Hematopoietic multipotent progenitor cell treated with erythropoietin and hydrocortisone succinate and interleukin-3 and kit ligand, for 17 days (in vitro differentiated cells): ENCODE measurements at regions not wholly inside any gene's neighbourhood (a gene's known extent, or its start where the extent isn't known, plus 50 kb on each side); places are given as distances from the start of the nearest gene placed in this dataset.
A peak's percentile ranks its signal among the peaks of the same experiment; 100 is the strongest.

Source experiments
- DNase-seq: peaks from one replicate; pipeline ENCODE4 v3.0.0-alpha.2; 2015; ENCODE audit warnings: low spot score

DNA sequence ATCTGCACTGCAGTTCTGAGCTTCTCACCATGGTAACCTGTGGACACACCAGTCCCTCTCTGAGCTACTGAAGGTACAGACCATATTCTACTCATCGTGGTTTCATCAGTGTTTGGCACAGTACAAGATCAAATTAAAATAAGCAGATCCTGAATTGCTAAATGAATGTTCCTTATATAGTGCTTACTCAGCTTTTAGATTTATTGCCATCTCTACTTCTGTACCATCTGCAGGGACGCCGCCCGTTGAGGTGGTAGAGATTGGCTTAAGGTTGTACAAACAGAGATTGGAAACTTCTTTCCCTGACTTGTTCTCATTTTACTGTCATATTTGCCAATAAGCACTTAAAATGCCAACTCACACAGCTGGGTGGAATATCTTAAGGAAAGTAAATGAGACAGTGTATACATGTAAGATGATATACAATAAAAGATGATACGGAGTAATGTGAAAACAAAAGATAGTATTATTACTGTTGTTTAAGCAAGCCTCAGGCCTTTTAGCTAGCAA is 223.4 kb upstream of the FOXQ1 start:
- no peak for DNase-seq

DNA sequence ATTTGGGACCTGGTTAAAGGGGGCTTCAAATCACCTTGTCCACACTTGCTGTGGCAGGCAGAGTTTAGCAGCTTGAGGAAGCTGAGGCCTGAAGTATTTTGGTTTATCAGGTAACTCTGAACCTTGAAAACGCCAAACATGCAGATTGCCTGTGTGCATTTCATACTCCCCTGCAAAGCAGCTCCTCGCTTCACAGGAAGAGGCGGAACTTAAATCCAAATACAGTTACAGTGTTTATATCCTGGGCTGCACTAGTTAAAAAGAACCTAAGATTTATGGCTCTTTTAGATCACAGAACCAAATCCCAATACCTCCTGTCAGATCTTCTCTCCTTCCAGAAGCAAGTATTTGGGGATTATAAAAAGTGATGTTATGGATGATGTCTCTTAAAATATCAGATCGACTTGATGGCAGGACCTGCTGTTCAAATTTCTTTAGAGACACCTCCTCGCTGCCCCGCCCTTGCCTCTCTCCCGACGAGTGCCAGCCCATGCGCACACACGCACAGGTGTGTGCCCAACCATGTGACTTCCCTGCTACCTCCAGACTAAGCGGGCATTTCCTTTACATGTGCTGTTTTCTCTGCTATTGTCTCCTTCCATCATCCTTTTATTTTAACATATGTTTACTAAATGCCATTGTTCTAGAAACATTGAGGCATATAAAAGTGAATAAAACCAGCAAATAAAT is 224.6 kb upstream of the FOXQ1 start:
- no peak for DNase-seq

DNA sequence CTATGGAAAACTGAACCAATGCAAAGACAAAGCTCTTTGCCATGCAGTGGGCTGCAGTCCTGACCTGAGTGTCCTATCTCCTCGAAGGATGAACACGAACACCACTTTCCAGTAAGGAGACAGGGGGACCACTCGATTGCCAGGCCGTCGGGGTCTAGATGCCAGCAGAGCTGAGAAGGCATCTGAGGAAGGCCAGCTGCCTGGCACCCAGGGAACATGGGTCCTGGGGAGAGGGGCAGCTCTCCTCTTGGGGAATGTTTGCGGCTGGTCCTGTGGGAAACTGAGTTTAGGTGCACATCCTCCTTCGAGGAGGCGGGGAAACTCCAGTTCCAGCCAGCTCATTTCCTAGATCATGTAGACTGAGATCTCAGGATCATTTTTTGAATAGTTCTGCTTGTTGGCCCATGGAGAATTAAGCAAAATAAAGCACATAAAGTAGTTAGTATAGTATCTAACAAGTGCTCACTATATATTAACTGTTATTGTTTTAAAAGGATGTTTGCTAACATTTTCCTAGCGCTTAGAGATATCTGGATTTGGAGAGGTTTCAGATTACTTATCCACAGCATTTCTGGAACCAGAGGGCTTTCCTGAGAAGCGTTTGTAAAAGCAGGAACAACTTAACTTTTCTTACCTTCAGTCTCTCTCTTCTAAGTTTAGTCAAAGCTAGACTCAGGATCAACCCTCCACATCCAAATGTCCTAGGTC is 225.3 kb upstream of the FOXQ1 start:
- no peak for DNase-seq

DNA sequence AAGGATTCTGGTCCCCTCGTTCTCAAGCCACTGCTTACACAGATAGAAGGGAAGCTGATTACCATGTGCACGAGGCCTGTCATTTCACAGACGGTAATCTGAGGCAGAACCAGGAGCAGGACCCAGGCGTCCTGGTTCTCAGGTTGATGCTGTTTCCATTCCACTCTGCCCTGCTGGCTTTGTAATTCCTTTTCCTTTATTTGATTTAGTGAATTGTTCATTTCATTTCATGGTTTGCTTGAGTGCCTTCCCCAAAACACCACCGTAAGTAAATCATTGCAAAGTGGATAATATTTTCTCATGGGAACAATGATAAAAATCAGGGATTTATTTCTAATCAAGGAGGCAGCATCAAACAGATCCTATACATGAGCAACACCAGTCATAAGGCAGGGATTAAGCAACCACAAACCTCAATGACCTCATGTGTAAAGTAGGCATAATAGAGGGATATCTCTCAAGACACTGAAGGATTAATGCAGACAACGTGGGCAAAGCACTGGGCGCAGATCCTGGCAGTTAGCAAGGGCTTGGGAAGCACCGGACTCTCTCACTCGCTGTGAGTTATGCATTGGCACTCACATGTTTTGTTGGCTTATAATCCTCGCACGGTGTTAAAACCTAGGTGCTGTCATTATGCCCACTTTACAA is 229.5 kb upstream of the FOXQ1 start:
- no peak for DNase-seq

- no peak for DNase-seq
These were observed 230.2 kb upstream of the FOXQ1 start for GRCh38 chr6:1081551-1082284.

- DNase-seq: no peak
These were observed 231.2 kb upstream of the FOXQ1 start for GRCh38 chr6:1080453-1081337.

GRCh38 chr6:1079525-1079924 is 232.4 kb upstream of the FOXQ1 start:
- no peak for DNase-seq

- DNase-seq: no peak
These were observed 234.2 kb upstream of the FOXQ1 start for GRCh38 chr6:1077478-1078416.

DNA sequence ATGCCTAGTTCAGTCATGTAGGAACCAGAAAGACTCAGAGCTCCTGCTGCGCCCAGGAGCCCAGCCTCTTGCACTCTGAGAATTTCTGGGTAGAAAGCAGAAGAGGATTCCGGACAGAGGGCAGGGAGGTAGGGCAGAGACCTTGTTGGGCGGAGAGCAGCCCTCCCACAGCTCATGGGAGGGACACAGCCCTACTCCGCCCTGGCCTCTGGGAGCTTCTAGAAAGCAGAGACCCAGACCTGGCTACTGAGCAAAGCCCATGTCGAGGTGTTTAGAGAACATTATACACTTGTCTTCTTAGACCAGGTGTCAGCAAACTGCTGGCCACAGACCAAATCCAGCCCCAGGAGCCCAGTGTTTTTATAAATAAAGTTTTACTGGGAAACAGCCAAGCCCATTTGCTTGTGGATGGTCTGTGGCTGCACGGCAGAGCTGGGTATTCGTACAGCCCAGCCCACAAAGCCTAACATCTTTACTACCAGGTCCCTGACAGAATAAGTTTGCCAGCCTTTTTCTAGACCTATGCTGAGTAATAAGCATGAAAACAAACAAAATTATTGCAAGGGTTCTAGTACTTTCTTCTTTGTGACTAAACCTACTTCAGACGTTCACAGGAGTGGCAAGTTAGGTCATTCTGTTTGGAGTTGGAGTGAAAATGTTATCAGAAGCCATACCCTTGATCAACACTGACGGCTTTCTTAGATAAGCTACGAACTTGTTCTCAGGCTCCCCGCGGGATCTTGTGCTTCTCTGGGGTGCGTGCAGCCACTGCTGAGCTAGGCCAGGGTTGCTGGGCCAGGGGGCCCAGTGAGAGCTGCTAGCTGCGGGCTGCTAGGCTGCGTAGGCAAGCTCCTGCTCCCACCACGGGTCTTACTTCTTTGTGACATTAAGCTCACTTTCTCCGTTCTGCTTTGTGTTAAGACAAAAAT is 235.1 kb upstream of the FOXQ1 start:
- no peak for DNase-seq

DNA sequence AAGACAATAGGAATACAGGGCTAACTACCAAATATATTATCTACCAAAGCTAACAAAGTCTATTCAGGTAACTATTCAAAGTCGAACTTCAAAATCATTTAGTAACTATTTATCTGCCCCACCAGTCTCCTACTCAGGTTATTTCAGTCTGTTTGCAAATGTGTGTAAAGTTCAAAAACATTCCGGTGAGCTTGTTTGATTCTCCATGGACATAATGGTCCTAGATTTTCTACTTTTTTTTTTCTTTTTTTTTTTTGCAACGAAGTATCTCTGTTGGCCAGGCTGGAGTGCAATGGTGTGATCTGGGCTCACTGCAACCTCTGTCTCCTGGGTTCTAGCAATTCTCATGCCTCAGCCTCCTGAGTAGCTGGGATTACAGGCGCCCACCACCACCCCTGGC is 236.0 kb upstream of the FOXQ1 start:
- no peak for DNase-seq

DNA sequence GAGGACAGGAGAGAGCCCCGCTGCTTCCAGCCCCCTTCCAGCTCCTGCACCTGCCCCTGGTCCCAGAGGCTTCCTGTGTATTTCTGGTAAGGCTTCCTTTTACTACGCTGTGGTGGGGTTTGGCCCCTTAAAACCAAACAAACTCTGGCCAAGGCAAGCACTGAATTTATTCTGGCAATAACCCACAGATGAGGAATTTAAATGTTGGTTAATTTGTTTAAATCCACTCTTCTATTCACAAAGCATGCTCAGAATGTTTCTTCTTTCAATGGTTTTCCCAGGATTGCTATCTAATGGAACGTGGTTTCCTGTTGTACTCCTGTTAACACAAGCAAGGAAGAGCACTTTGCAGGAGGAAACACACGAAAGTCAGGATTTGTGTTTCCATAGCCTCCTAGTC is 236.5 kb upstream of the FOXQ1 start:
- no peak for DNase-seq

- peak; percentile 8 for DNase-seq
These were observed 241.8 kb upstream of the FOXQ1 start for GRCh38 chr6:1070085-1070521.

GRCh38 chr6:1068905-1069304 is 243.0 kb upstream of the FOXQ1 start:
- DNase-seq: no peak

DNA sequence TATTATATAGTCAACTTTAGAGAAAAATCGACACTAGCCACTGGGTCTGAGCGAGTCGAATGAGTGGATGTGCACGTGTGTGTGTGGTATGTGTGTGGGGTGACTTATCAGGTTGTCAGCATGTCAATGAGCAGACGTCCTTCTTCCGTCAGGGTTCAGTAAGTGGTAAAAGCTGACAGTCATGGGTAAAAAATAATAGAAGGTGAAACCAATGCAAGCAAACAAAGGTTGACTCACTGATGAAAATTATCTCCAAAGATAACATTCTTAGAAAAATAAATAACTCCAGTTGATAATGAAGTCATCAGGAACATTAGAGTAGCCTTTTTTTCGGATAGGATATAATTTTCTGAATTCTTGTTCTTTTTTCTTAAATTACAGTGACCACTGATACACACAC is 243.8 kb upstream of the FOXQ1 start:
- no peak for DNase-seq

DNA sequence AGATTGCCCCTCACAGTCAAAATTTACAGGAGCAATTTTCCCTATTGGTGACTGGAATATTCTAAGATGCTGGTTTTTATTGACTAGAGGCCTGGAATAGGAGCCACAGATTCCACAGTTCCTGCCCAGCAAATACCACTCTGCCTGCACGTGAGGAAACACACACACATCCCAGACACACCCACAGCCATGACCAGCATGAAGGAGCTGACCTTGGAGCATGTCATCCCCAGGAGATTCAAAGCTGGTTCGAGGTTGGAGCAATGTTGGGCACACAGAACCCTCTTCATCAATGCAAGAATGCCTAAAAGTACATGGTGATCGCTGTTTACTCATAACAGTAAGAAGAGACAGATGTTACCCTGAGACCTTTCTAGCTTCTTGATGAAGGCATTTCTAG is 244.6 kb upstream of the FOXQ1 start:
- no peak for DNase-seq

DNA sequence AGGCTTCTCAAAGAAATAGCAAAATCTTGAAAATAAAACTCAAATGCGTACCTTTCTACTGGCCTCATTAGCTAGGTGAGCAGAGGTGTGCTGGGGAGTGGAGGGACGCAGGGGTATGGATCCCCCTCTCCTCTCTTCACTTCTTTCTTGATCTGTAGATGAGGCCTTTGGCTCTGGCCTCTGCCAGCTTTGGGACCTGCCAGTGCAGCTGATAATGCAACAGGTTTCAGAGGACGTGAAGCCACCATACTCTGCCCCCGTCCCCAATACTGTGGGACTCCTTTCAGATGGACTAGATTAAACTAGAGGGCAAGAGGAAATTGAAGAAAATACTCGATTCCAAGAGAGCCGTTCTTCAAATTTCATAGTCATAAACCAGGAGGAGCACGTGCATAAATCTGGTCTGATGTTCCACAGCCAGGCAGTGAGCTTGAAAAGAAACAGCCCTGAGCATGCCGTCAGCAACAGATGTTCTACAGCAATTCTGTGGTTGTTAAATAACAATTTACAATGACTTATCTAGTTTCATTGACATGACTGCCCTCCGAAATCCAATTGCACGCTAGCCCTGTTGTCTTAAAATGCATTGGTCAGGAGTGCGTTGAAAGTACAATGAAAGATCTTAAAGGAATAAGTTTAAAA is 245.3 kb upstream of the FOXQ1 start:
- no peak for DNase-seq

DNA sequence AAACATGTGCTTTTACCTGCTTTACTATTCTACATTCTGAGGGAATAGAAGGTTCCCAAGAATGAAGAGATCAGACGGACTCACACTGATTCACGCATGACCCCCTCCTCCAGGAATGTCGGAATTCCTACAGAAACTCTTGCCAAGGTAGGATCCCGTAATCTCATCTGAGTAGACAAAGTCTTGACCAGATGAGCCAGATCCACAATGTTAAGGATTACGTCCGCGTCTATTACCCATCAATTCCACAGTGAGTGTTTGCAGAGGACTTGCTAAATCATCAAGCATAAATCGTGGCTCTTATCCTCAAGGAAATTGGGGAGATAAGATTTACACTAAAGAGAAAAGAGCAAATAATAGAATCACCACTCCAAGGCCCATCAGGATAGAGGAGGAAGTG is 245.9 kb upstream of the FOXQ1 start:
- DNase-seq: no peak

DNA sequence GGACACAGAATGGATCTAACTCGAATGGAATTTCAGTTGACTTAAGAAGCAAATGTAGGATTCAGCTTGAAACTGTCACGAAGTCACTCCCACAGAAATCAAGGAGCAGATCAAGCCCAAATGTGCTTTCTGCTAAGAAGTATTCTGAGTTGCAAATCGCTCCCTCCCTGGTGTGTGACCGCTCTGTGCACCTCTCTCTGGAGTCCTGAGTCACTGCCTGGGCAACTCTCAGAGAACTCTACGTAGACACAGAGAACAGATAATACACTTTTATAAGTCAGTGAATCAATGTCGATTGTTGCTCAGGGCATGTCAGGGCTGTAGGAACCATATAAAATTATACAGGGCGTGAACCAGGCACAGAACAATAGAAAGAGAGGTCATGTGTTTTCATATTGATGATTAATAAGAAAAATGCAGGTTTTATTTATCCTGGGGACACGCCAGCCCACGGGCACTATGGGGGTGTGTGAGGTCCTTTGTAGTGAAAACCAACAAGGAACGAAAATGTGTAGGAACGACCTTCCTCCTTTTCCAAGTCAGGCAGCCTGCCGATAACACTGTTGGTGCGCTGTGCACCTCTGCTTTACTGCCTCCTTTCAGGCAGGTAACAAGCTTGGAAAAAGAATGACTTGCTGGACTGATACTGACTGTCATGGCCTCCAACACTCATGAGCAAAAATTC is 248.1 kb upstream of the FOXQ1 start:
- DNase-seq: no peak
